Heart right ventricle (tissue), 16 donors: ENCODE measurements at regions not wholly inside any gene's neighbourhood (a gene's known extent, or its start where the extent isn't known, plus 50 kb on each side); places are given as distances from the start of the nearest gene placed in this dataset.

Source experiments
- ATAC-seq, 8 donors: fragments of 200-7000 bp; cut with Tn5 transposase; one replicate each; pipeline ENCODE4 v1.9.1; 2020; ENCODE audit warnings: mild to moderate bottlenecking in 8 of 8, moderate library complexity in 8 of 8, moderate number of reproducible peaks in 1 of 8
- DNase-seq, 2 donors: peaks; one replicate each; pipeline ENCODE4 v3.0.0-alpha.2; 2020
- H3K27ac ChIP-seq, 10 donors: fragments of 200-600 bp; sonication (generic) in 2 of 10; one replicate each; pipeline versions ENCODE4 v1.5.0 to v1.8.0; 2020 to 2022; ENCODE audit warnings: mild to moderate bottlenecking in 3 of 10
- H3K27me3 ChIP-seq, 7 donors: fragments of 200-600 bp; one replicate each; pipeline ENCODE4 v1.8.0; 2021 to 2022; ENCODE audit warnings: mild to moderate bottlenecking in 2 of 7
- H3K36me3 ChIP-seq, 9 donors: fragments of 200-600 bp; sonication (generic) in 1 of 9; one replicate each; pipeline versions ENCODE4 v1.5.0 to v1.8.0; 2020 to 2022; ENCODE audit warnings: mild to moderate bottlenecking in 2 of 9
- H3K4me1 ChIP-seq, 9 donors: fragments of 200-600 bp; sonication (generic) in 1 of 9; one replicate each; pipeline versions ENCODE4 v1.5.0 to v1.8.0; 2020 to 2022; ENCODE audit warnings: mild to moderate bottlenecking in 4 of 9
- H3K4me3 ChIP-seq, 10 donors: fragments of 200-600 bp; sonication (generic) in 2 of 10; one replicate each; pipeline versions ENCODE4 v1.5.0 to v1.8.0; 2020 to 2022; ENCODE audit warnings: mild to moderate bottlenecking in 7 of 10, moderate library complexity in 2 of 10
- H3K9me3 ChIP-seq, 11 donors: fragments of 200-600 bp in 10 of 11; sonication (generic) in 2 of 11; one replicate each; pipeline versions ENCODE4 v1.5.0 to v1.8.0; 2013 to 2022; ENCODE audit warnings: mild to moderate bottlenecking in 2 of 11, control low read depth in 1 of 11, moderate library complexity in 1 of 11
- WGBS, 2 donors: extraction: QIAGEN DNeasy Blood & Tissue Kit; methylation state at CpG; one replicate each; pipeline ENCODE4 v1.1.7; 2013; ENCODE audit warnings: inconsistent platforms in 1 of 2; 5-methylcytosine and 5-hydroxymethylcytosine counted together
- intact Hi-C, 10 donors: fragments of 100-400 bp; cut with DNase I; formaldehyde crosslinking; loops; one replicate each; pipeline versions ENCODE4 v1.11.1 to v1.14.2; 2022
- TF ChIP-seq, protein P1 (sequence below), 9 donors: fragments of 200-600 bp; sonication (generic) in 2 of 9; IDR thresholded peaks; one replicate each; pipeline versions ENCODE4 v1.5.0 to v1.8.0; 2021 to 2022; ENCODE audit warnings: antibody characterized with exemption in 9 of 9, mild to moderate bottlenecking in 5 of 9, moderate library complexity in 1 of 9
- donor health status: Arrhythmogenic right ventricular cardiomyopathy.
- donor health status: ischemic (EF 13 %, LVEDD 7.1; RV severe dilation, severe dysfunction).
- donor health status: healthy with polysubstance abuse.
- donor health status: DM: no; HTN: yes; CAD: no.
- donor health status: DM: no; HTN: no; CAD: no.
- donor health status: ischemic (EF 25% LVEDD 6.9; RV normal size, moderate dysfunction).
- donor health status: ischemic (EF 25% LVEDD 5.7; RV mildly dilated, moderate dysfunction).
- donor health status: healthy.
- donor health status: DM: yes; HTN: yes; CAD: no.
- donor health status: Ischemic cardiomyopathy.
- donor health status: ischemic (EF 35%, LVEDD 5.7; RV mildly dilated, moderate dysfunction).
- donor health status: nonischemic (EF 11% LVEDD 7.7; RV severe dilation, severe dysfunction).
- donor health status: DM: yes; HTN: yes; CAD: no.
- donor health status: PGD.
- donor health status: ischemic (EF 29% LVEDD 5.4; RV normal size, mild dysfunction).
- donor health status: nonischemic (EF 23%, LVEDD 6.1; RV moderate dilation, normal function).

- Histone ChIP-seq H3K9me3 (no peaks in the 10 kb centered on the region), H3K27ac (no peak overlapping the region), H3K4me1 (peaks cover 0 to 12% (median 0%) of the 10 kb centered on the region in 9 donors), H3K4me3 (no peak overlapping the region), H3K27me3 (peaks cover 0 to 35% (median 8%) of the 10 kb centered on the region in 7 donors), H3K36me3 (no peaks in the 10 kb centered on the region)
- ATAC-seq (no peak), DNase-seq (no peak)
- intact Hi-C loops, result no loop called here
- WGBS, 2 donors, result 93 to 97% methylated on average over 10 of the region's 10 CpGs
- TF ChIP-seq, protein P1, sequence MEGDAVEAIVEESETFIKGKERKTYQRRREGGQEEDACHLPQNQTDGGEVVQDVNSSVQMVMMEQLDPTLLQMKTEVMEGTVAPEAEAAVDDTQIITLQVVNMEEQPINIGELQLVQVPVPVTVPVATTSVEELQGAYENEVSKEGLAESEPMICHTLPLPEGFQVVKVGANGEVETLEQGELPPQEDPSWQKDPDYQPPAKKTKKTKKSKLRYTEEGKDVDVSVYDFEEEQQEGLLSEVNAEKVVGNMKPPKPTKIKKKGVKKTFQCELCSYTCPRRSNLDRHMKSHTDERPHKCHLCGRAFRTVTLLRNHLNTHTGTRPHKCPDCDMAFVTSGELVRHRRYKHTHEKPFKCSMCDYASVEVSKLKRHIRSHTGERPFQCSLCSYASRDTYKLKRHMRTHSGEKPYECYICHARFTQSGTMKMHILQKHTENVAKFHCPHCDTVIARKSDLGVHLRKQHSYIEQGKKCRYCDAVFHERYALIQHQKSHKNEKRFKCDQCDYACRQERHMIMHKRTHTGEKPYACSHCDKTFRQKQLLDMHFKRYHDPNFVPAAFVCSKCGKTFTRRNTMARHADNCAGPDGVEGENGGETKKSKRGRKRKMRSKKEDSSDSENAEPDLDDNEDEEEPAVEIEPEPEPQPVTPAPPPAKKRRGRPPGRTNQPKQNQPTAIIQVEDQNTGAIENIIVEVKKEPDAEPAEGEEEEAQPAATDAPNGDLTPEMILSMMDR (IDR thresholded peaks at IDR 0.05), result no peak
Measured at GRCh38 chr16:79305074-79305473, 295.5 kb downstream of the MAF start.

DNA sequence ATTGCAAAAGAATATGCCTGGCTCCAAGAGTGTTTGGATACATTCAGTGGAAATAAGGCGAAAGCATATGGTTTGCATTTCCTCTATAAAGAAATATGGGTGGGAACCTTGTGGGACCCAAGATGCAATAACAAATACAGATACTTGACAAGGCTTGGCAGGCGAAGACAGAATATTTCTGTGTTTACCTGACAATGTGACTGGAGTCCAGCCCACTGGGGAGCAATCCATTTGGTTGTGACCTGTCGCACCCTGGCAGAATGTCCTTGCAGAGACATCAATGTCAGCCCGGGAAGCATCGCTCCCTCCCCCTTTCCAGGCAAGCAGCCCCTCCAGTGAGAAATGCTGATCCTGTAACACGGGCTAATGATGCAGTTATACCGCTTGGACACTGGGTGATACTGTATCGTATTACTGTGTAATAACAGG, 296.6 kb downstream of the MAF start:
- ATAC-seq, result no peak
- Histone ChIP-seq H3K36me3 (no peaks in the 10 kb centered on the region), H3K9me3 (no peaks in the 10 kb centered on the region), H3K27me3 (peaks cover 0 to 35% (median 8%) of the 10 kb centered on the region in 7 donors), H3K4me1 (peaks cover 0 to 12% (median 0%) of the 10 kb centered on the region in 9 donors), H3K27ac (no peak overlapping the region), H3K4me3 (no peak overlapping the region)
- no peak for DNase-seq
- intact Hi-C loops, result no loop called here
- TF ChIP-seq, protein P1 (IDR thresholded peaks at IDR 0.05), result no peak
- 57 to 61% methylated on average over 8 of the region's 8 CpGs for WGBS, 2 donors

DNA sequence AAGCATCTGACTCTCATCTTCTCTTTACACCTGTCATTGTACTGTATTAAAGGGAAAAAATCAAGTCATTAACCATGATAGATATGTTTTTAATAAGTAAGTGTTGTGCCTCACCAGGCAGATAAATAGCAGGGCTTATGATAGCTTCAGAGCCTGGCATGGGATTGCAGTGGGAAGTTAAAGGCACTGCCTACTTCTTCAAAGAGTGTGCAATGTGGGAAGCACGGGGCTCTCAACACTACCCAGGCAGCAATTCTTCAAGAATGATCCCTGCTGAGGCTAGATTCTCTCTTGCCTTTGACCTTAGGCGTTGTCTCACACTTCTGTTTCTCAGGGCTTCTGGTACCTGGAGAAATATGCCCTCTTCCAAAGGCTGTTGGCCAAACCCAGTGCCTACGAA, 297.3 kb downstream of the MAF start:
- ATAC-seq (no peak), DNase-seq (no peak)
- Histone ChIP-seq H3K9me3 (no peaks in the 10 kb centered on the region), H3K4me3 (no peak overlapping the region), H3K27ac (no peak overlapping the region), H3K36me3 (no peaks in the 10 kb centered on the region), H3K27me3 (peaks cover 0 to 35% (median 8%) of the 10 kb centered on the region in 7 donors), H3K4me1 (peaks cover 0 to 12% (median 0%) of the 10 kb centered on the region in 9 donors)
- intact Hi-C loops, result no loop called here
- TF ChIP-seq, protein P1 (IDR thresholded peaks at IDR 0.05), result no peak
- WGBS, 2 donors, result 78 to 82% methylated on average over 3 of the region's 3 CpGs

GRCh38 chr16:79302731-79303130, 297.8 kb downstream of the MAF start:
- no peak for DNase-seq
- H3K4me3 ChIP-seq, result no peak overlapping the region
- peaks cover 0 to 35% (median 8%) of the 10 kb centered on the region in 7 donors for H3K27me3 ChIP-seq
- H3K27ac ChIP-seq, result no peak overlapping the region
- 90 to 92% methylated on average over 7 of the region's 7 CpGs for WGBS, 2 donors
- H3K4me1 ChIP-seq, result peaks cover 0 to 10% (median 0%) of the 10 kb centered on the region in 9 donors
- intact Hi-C loops, result no loop called here
- no peaks in the 10 kb centered on the region for H3K9me3 ChIP-seq
- TF ChIP-seq, protein P1 (IDR thresholded peaks at IDR 0.05), result no peak
- H3K36me3 ChIP-seq, result no peaks in the 10 kb centered on the region
- ATAC-seq, result no peak
